Colonic mucosa (tissue), 4 donors: ENCODE measurements at regions not wholly inside any gene's neighbourhood (a gene's known extent, or its start where the extent isn't known, plus 50 kb on each side); places are given as distances from the start of the nearest gene placed in this dataset.

Experiments used
- DNase-seq: peaks from one replicate; pipeline ENCODE4 v3.0.0-alpha.2; 2020
- H3K27ac ChIP-seq: fragments of 200-600 bp; one replicate; pipeline ENCODE4 v1.8.0; 2021
- H3K27me3 ChIP-seq: fragments of 200-600 bp; one replicate; pipeline ENCODE4 v1.8.0; 2021
- H3K36me3 ChIP-seq: fragments of 200-600 bp; one replicate; pipeline ENCODE4 v1.8.0; 2021
- H3K4me1 ChIP-seq: fragments of 200-600 bp; one replicate; pipeline ENCODE4 v1.8.0; 2021; ENCODE audit warnings: mild to moderate bottlenecking
- H3K4me3 ChIP-seq: fragments of 200-600 bp; one replicate; pipeline ENCODE4 v1.8.0; 2021
- H3K9ac ChIP-seq, 2 donors: one replicate each; pipeline ENCODE4 v1.7.0; 2013; ENCODE audit warnings: control low read depth in 2 of 2, low read depth in 2 of 2, low read length in 2 of 2
- H3K9me3 ChIP-seq: fragments of 200-600 bp; one replicate; pipeline ENCODE4 v1.8.0; 2021
- CTCF ChIP-seq: fragments of 200-600 bp; IDR thresholded peaks from one replicate; pipeline ENCODE4 v1.8.0; 2022; ENCODE audit warnings: antibody characterized with exemption, mild to moderate bottlenecking
- intact Hi-C: fragments of 100-400 bp; cut with DNase I; formaldehyde crosslinking; loops from one replicate; pipeline ENCODE4 v1.14.1; 2022
- donor health status: healthy.
- donor health status: DM: no; HTN: no; CAD: no.
- donor health status: DM: no; HTN: no; CAD: no.

GRCh38 chr21:16198546-16198945, 468.8 kb downstream of the USP25 start:
- intact Hi-C loops: no loop called here
- no peaks in the 10 kb centered on the region for H3K9me3 ChIP-seq
- no peak overlapping the region for H3K9ac ChIP-seq
- H3K36me3 ChIP-seq: no peaks in the 10 kb centered on the region
- H3K27me3 ChIP-seq: no peaks in the 10 kb centered on the region
- H3K27ac ChIP-seq: no peak overlapping the region
- DNase-seq: no peak
- H3K4me1 ChIP-seq: no peaks in the 10 kb centered on the region
- no peak for TF ChIP-seq CTCF
- no peak overlapping the region for H3K4me3 ChIP-seq

GRCh38 chr21:16199539-16199938, 469.8 kb downstream of the USP25 start:
- H3K27me3 ChIP-seq: no peaks in the 10 kb centered on the region
- intact Hi-C loops: no loop called here
- H3K36me3 ChIP-seq: no peaks in the 10 kb centered on the region
- TF ChIP-seq CTCF: no peak
- no peak overlapping the region for H3K9ac ChIP-seq
- no peak overlapping the region for H3K27ac ChIP-seq
- DNase-seq: no peak
- no peaks in the 10 kb centered on the region for H3K4me1 ChIP-seq
- H3K9me3 ChIP-seq: no peaks in the 10 kb centered on the region
- H3K4me3 ChIP-seq: no peak overlapping the region

- Histone ChIP-seq H3K36me3 (no peaks in the 10 kb centered on the region), H3K4me3 (no peak overlapping the region), H3K9ac (no peak overlapping the region), H3K27me3 (no peaks in the 10 kb centered on the region), H3K4me1 (no peaks in the 10 kb centered on the region), H3K9me3 (no peaks in the 10 kb centered on the region), H3K27ac (no peak overlapping the region)
- DNase-seq: no peak
- intact Hi-C loops: no loop called here
- no peak for TF ChIP-seq CTCF
These were observed 471.9 kb downstream of the USP25 start for GRCh38 chr21:16201718-16202117.

GRCh38 chr21:16205527-16205926, 475.7 kb downstream of the USP25 start:
- Histone ChIP-seq H3K9me3 (no peaks in the 10 kb centered on the region), H3K27ac (no peak overlapping the region), H3K4me1 (no peaks in the 10 kb centered on the region), H3K4me3 (no peak overlapping the region), H3K36me3 (no peaks in the 10 kb centered on the region), H3K9ac (no peak overlapping the region), H3K27me3 (no peaks in the 10 kb centered on the region)
- intact Hi-C loops: no loop called here
- TF ChIP-seq CTCF: no peak
- DNase-seq: no peak

- Histone ChIP-seq H3K9ac (no peak overlapping the region), H3K27ac (no peak overlapping the region), H3K9me3 (no peaks in the 10 kb centered on the region), H3K4me3 (no peak overlapping the region), H3K4me1 (no peaks in the 10 kb centered on the region), H3K36me3 (no peaks in the 10 kb centered on the region), H3K27me3 (no peaks in the 10 kb centered on the region)
- intact Hi-C loops: no loop called here
- TF ChIP-seq CTCF: no peak
- no peak for DNase-seq
These were observed 481.8 kb downstream of the USP25 start for GRCh38 chr21:16211339-16212303.
